ENCODE measurements at regions not wholly inside any gene's neighbourhood (a gene's known extent, or its start where the extent isn't known, plus 50 kb on each side); places are given as distances from the start of the nearest gene placed in this dataset.

DNA sequence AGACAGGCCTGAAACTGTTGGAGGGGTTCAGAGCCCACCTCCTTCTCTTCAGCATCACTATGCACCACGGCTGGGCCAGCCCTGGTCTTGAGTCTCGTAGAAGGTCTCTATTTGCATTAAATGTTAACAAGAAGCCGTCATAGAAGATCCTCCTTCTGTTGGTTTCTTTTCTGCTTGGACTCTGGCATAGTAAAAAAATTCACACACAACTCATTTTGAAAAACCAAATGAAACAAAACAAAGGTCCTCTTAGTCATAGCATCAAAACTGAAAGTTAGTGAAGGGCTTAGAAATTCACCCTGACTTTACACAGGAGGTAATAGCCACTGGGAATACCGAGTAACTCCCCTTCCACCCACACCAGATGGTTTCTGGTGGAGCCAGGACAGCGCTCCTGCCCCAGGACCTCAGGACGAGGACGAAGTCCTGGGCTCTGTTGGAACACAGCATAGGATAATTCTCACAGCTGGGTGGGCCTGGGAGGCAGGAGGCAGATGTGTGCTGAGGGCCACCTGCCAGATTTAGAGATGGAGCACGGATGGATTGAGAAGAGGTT is 248.4 kb upstream of the KLF6 start:
- DNase-seq: peak; percentile 80

DNA sequence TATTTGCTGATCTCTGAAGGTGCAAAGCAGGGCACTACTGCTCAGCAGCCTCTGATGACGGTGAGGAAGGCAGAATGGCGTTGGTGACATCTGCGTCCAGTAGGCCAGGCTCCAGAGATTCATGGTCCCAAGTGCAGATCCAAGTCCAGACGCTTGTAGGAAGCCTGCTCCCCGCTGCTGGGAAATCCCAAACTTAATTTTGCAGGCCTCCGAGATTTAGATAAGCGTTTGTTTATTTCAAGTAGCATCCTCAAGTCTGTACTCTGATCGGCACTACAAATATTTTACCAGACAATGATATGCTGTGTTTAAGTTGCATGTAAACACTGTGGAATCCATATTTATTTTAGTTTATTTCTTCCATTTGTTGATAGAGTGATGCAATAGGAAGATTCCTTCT is 244.9 kb upstream of the KLF6 start:
- DNase-seq: no peak

DNA sequence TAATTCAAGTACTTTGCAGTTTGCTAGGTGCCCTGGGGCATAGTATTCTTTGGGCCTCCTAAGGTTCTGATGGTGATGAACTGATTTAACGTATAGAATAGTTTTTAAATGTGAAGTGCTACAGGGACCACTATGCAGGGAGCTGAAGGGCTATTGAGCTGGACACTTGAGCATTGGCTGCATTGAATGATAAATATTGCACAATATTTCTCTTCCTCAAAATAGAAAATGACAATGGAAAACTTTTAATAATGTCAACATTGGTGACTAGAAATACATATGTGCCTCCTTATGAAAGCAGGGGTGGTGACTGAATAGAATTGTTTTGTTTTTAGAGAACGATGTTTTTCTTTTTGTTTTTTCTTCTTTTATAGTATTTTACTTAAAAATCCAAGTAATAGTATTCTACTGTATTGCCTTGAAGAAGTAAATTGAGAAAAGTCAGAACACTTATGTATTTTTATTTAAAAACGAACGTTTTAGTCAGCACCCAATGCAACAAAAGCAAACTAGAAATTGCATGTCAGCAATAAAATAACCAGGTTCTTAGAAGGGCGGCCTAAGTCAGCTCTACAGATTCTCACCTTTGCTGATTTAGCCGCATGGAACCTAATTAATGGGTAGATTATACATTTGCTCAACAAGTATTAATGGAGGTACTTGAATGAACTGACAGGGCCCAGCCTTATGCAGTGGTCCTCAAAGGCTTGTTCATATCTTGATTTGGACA is 244.0 kb upstream of the KLF6 start:
- DNase-seq: no peak

DNA sequence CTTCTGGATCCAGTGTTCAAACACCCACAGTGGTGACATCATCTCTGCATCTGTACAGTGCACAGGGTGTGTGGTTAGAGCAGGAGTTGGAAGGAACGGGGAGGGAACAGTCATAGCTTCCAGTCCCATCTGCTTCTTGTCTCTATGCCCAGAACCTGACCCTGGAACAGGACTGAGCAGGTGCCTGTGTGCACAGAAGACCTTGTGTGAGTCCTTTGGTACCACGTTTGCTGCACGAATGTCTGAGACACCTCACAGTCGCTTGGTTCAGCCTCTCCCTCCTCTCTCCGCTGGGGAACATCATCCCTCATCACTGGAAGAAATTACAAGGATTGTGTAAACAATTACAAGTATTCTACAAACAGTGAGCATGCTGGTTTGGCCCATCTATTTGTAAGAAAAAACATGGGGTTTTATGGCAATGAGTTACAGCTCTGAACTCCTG is 243.0 kb upstream of the KLF6 start:
- no peak for DNase-seq

DNA sequence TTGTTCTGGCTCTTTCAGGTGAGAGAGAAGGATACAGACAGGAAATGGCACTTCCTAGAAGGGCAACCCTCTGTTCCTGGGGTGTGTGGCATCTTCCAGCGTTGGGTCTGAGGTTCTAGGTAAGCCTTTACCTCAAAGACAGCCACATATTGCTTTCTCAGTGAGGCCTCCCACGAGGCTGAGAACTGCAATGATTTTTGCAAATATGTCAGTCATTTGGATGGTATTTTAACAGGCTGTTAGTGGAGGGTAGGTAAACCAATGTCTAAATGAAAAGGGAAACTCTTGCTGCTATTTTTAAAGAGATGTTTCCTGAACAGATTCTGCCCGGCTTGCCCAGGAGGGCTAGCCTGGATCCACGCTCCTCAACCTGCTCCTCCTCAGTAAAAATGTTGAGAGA is 240.3 kb upstream of the KLF6 start:
- no peak for DNase-seq

DNA sequence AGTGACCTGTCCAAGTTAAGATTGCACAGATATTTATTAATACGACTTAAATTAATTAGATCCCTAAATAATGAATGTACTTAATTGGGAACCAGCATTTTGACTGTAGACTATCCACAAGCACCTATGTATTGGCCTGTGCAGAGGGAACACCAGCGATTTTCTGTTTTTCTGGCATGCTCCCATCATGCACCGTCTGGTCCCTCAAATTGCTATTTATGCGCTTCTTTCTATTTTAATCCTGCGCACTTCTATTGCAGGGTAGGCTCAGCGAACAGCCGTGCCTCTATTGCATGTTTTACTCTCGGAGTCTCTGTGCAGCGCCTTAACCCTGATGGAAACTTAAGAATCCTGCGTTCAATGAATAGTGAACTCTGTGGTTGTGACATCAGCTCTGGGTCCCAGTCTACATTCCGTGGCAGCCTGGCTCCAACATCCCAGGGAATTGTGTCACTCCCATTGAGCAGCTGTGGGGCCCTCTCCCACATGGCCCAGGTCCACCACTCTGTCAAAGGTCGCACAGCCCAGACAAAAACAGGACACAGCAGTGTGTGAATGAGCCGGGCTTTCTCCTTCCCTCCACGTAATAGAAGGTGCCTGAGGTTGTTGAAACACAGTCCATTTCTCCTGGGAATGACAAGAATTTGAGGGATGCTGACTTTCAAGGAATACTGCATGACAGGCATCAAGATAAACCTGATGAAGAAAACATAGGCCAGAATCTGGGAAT is 239.7 kb upstream of the KLF6 start:
- no peak for DNase-seq

DNA sequence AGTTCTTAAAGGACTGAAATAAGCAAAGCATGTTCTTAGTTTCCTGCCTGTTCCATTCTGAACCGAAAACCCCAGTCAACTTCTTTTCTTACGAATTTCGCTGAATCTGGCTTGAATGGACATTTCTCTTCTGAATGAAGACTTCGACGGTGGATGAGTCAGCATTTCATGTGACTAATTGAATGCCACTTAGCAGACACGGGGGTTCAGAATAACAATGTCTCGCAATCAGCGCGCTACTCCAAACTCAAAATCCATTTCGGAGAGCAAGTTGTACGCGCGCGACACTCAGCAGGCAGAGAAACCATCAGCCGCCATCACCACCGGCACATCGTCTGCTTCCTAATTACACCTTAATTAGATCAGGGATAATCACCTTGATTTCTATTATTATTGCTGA is 239.0 kb upstream of the KLF6 start:
- DNase-seq: no peak

DNA sequence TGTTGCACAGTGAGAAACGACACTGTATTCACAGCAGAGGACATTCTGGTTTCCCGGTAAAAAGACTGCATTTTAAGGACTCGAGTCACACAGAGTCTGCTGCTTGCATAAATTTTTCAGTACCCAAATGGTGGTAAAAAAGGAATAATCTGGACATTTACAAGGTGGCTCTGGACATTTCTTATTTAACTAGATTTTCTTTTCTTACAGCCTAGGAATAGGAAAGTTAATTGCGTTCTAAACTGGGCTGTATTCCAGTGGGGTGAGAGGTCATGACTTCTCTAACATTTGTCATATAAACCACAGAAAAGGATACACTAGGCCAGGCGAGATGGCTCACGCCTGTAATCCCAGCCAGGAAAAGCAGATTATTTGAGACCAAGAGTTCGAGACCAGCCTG is 237.5 kb upstream of the KLF6 start:
- no peak for DNase-seq

DNA sequence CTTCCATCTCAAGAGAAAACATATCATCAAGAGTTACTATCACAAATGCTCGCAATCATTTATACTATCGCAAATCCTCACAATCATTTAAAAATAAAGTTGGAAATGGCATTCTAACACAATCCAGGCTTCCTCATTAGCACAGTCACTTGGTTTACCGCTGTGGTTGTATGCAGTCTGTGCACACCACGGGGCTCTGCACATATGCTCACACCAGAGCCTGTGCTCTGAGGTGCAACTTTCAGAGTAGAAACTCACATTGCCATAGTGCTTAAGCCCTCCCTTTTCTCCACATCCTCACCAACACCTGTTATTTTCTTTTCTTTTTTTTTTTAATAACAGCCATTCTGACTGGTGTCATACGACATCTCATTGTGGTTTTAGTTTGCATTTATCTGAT is 235.6 kb upstream of the KLF6 start:
- no peak for DNase-seq

DNA sequence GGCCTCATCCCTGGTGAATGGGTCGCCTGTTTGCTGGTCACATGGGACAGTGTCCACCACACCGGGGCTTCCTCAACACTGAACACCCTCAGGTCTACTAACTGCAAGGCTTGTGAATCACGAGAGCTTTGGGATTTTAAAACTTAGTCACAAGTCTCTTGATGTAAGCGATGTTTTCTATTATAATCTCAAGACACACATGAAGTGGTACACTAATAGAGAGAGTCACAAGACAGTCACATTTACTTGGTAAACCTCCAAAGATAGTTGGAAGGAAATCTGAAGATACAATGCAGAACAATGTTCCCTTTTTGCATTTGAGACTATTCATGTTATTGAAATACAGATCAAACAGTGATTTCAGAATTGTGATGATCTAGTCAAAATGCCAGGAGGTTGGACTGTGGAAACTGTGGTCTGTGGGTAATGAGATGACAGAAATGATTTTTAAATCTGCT is 233.1 kb upstream of the KLF6 start:
- peak; percentile 34 for DNase-seq

DNA sequence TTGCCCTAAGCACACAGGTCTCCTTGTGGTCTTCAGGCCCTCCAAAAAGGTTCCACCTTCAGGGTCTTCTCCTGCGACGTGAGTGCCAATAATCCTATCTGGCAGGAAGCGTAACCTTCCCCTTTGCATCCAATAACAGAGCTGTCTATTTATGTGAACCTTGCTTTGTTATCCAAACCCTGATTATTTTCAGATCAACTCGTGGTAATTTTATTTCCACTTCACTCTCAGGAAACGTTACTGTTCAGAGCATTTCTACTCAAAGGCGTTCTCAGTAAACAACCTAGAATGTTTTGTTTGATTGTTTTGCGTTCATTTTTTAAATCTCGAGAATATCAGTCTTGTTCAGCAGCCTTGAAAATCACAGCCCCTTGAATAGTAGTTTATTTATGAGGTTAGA is 232.3 kb upstream of the KLF6 start:
- DNase-seq: no peak

DNA sequence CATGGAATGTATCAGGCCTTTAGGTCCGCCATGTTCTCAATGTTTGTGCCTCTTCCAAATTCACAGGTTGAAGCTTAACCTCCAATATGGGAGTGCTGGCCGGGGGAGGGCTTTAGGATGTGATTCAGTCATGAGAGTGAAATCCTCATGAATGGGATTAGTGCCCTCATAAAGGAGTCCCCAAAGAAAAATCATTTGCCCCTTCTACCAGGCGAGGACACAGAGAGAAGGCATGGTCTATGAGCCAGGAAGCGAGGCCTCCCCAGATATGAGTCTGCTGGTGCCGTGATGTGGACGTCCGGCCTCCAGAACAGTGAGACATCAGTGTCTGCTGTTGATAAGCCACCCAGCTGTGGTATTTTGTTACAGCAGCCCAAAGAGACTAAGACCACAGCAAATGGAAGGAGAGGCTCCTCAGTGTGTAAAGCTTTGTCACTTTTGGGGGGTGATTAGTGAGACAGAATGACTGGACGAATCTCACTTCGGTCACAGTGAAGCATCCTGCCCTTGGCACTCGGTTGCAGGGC is 231.3 kb upstream of the KLF6 start:
- DNase-seq: no peak

DNA sequence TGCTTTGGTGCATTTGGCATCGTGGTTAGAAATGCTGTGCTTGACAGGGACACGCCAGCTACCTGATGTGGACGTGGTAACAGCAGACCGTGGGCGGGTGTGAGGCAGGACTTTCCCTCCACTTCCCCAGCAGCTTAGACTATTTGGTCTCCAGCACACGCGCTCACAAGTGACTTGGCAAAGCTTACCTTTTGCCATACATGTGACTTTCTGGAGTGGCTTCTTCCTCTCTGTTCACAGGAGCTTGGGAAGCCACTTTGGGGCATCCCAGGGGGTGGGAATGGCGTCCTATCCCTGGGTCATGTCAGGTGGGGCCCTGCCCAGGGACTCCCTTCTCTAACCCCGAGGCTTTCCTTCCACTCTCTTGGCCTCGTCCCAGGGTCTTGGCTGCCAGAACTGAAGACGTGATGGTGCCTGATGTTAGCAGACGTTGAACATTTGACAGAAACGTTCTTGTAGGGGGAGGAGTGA is 228.7 kb upstream of the KLF6 start:
- DNase-seq: peak; percentile 54

DNA sequence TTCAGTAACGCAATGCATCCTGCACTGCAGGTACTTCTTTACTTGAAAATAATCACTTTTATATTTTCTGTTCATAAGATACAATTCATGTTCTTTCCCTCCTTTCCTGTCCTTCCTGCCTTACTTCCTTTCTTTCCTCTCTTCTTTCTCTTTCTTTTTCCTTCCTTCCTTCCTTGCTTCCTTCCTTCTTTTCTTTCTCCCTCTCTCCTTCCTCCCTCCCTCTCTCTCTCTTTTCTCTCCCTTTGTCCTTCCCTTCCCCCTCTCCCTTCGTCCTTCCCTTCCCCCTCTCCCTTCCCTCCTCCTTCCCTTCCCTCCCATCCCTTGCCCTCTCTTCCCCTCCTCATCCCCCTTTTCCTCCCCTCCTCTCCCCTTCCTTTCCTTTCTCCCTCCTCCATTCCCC is 227.8 kb upstream of the KLF6 start:
- DNase-seq: no peak

DNA sequence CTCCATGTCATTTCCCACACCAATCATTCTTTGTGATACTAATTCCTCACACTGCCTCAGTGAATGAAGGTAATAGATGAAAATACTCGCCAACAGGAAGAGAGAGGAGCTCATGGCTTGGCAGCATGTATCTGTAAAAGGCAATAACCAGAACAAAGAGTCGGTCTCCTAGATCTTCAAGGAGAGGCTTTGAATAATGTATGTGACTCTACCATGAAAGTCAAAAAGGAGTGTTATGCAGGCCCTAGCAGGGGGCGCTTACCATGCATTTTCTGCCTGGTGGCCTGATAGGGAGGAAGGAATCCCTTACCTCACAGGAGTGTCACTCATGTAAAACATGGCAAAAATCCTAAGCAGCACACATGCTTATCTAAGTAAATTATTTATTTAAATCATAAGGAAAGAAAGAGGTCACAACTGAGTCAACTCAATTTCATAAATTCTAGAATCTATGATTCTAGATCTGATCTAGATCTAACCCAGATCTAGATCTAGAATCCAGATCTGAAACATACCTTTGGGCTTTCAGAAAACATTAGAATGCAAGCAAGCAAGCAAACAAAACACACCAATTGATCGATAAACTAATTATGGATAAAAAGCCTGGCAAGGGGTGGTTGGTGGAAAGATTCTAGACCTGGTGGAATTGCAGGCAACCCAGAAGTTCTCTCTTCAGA is 226.3 kb upstream of the KLF6 start:
- no peak for DNase-seq

DNA sequence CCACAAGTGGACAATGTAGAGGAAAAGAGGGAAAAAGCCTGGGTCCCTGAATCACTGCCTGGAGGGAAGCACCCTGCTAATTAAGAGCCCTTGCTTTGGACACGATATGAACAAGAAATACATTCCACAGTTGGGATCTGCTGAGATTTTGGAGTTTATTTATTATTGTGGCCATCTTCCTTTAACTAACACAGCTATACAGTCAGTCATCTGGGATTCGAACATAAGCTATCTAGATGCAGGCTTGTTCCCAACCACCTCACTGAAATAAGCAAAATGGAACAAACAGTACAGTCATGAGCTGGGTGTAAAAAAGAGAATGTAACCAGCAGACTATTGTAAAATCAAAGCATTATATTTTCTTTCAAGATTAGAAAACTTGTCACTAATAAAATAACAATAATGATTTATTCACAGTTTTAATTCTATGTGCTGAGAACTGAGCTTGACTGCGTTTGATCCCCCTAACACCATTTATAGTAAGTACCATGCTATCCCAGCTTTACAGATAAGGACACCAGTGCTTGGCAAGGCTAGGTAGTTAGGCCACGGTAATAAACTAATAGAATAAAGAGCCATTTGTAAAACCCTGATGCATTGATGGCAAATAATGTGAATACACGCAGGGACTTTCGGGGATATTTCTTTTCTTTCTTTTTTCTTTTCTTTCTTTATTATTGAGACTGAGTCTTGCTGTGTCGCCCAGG is 223.8 kb upstream of the KLF6 start:
- no peak for DNase-seq

DNA sequence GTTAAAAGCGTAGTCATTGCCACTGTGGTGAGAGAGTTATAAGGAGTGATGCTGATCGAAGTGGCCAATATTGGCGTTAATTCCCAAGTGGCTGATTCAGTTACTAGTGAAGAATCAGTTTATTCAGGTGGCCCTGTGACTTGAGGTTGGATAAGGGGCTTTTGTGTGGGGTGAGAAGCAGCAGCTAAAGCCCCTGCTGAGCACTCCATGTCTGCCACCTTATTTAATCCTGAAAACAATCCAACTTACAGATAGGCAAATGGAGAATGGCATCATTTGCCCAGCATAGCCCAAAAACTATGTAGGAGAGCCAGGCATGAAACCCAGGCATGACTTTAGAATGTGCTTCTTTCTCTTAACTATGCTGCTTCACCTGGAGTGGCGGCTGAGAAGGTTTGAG is 222.8 kb upstream of the KLF6 start:
- no peak for DNase-seq

DNA sequence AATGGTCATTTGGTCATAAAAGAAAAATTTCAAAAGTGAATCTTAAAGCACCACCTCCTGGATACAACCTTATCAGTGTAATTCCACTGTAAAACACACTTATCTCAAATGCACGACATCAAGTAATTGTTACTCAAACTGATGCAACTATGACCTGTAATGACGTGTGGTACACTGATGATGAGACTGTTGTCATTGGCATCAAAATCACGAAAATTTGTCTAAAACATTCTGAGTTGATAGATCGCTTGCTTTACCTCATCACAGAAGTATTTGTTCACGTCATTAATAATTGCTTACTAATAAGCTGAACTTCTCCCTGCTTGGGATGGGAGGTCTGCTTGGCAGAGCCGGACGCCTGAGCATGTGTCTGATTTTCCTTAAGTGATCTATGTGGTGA is 221.8 kb upstream of the KLF6 start:
- DNase-seq: no peak

DNA sequence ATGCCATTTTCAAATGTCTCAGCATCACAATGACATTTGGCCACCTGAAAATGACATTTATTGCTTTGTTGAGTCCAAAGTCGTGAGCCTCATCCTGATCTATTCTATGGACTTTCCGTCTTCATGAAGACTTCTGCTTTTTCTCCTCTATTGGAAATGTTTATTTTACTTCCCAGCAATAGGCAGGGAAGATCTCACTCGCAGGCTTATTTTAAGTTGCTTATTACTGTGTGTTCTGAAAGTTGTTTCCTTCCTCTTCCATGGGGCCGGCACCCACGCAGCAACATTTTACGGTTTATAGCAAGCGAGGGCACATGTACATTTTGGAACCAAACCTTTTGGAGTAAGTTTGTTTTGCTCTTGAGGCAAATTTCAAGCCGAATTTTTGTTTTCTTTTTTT is 221.0 kb upstream of the KLF6 start:
- no peak for DNase-seq

DNA sequence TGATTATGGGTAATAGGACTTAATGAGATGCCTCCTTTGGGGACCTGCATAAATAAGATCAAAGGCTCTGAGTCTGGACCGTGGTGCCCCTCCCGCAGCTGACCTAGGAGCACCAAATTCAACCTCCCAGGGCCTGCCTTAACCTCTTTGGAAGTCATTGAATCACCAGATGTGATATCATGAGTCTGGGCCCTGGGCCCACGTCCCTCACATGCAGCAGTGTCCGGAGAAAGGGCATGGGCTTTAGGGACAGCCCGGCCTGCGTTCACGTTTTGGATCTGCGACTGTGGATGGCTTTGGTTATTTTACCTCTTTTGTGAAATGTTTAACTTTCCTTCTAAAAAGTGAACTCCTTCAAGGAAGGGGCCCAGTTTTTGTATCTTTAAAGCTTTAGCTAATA is 220.0 kb upstream of the KLF6 start:
- DNase-seq: no peak

DNA sequence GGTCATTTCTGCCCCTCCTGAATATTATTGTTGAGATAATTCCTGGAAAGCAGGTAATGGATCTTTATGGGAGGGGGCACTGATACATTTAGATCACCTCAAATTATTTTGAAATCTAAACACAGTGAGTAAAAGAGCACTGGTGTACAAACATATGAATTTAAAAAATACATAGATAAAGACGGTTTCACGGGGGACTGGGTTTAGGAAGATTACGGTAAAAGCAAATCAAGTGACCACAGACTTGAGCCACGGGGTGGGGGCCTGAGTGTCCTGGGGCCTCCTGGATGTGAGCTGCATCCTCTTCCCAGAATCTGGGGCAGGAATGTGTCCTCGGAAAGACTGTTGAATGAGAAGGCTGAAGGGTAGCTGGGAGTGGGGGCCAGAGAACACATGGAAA is 219.1 kb upstream of the KLF6 start:
- DNase-seq: no peak

DNA sequence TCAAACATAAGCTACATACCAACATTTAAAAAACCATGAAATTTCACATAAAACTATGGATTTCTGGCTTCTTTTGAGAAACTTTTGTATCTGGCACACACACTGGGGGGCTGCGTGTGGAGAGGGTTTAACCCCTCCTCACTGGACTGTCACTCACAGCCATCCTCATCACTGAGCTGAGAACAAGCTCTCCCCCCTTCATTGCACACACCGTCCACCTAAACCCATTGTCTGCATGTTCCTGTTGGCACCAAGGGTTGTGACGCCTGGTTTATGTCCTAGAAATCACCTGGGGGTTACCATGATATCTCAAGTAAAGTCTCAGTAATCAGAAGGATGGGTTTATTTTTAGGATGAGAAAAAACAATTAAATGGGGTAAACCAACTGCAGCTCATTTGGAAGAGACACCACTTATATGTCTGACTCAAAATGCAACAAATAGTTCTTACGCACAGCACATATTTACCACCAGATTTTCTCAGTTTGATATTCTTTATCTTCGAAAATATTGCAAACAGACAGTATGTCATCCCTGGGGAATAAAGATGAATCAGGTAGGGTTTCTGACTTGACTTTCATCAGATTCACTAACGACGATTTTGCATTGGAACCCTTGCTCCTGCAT is 218.5 kb upstream of the KLF6 start:
- peak; percentile 39 for DNase-seq

Data from activated CD4-positive, alpha-beta T cell treated with anti-CD3 and anti-CD28 coated beads, Interleukin-2, amount 50 U/mL, for 16 hours (primary cell).